Erythroblast (primary cell): ENCODE measurements at regions not wholly inside any gene's neighbourhood (a gene's known extent, or its start where the extent isn't known, plus 50 kb on each side); places are given as distances from the start of the nearest gene placed in this dataset.

Experiments
- GATA1 ChIP-seq: IDR thresholded peaks from 2 replicates; pipeline ENCODE4 v1.6.1; 2011; ENCODE audit warnings: low read depth, mild to moderate bottlenecking, control low read depth, low read length, moderate library complexity
- POLR2A ChIP-seq: IDR thresholded peaks from 2 replicates; pipeline ENCODE4 v1.6.1; 2011; ENCODE audit warnings: mild to moderate bottlenecking, low read length

GRCh38 chr20:52675375-52675774 lies 296.8 kb upstream of the TSHZ2 start:
- TF ChIP-seq POLR2A = no peak
- no peak for TF ChIP-seq GATA1
